ENCODE measurements at regions not wholly inside any gene's neighbourhood (a gene's known extent, or its start where the extent isn't known, plus 50 kb on each side); places are given as distances from the start of the nearest gene placed in this dataset.

GRCh38 chr7:156203923-156204322 is 391.7 kb upstream of the SHH start:
- no peak overlapping the region for H3K4me3 ChIP-seq (replicated peaks in 1 of 3)
- intact Hi-C loops (cut with DNase I) = no loop called here
- no peaks in the 10 kb centered on the region for H3K36me3 ChIP-seq
- H3K27me3 ChIP-seq = no peaks in the 10 kb centered on the region
- H3K9me3 ChIP-seq = no peaks in the 10 kb centered on the region
- WGBS, 2 donors = 89 to 91% methylated on average over 8 to 10 of the region's 10 CpGs
- TF ChIP-seq POLR2A (IDR thresholded peaks at IDR 0.05) (no peak), CTCF (IDR thresholded peaks at IDR 0.05) (no peak)
- DNase-seq = no peak
- H3K4me1 ChIP-seq = no peaks in the 10 kb centered on the region
- no peak overlapping the region for H3K27ac ChIP-seq

GRCh38 chr7:156198277-156198676 is 386.0 kb upstream of the SHH start:
- intact Hi-C loops (cut with DNase I) = no loop called here
- Histone ChIP-seq H3K4me1 (no peaks in the 10 kb centered on the region), H3K9me3 (no peaks in the 10 kb centered on the region), H3K27ac (no peak overlapping the region), H3K36me3 (no peaks in the 10 kb centered on the region), H3K27me3 (no peaks in the 10 kb centered on the region), H3K4me3 (replicated peaks in 1 of 3) (no peak overlapping the region)
- no peak for DNase-seq
- WGBS, 2 donors = 90 to 91% methylated on average over 9 of the region's 9 CpGs
- no peak for TF ChIP-seq CTCF (IDR thresholded peaks at IDR 0.05)
- no peak for TF ChIP-seq POLR2A (IDR thresholded peaks at IDR 0.05)

- H3K4me1 ChIP-seq = no peaks in the 10 kb centered on the region
- H3K27ac ChIP-seq = no peak overlapping the region
- TF ChIP-seq CTCF (IDR thresholded peaks at IDR 0.05) (no peak), POLR2A (IDR thresholded peaks at IDR 0.05) (no peak)
- no peak for DNase-seq
- intact Hi-C loops (cut with DNase I) = no loop called here
- no peaks in the 10 kb centered on the region for H3K36me3 ChIP-seq
- no peaks in the 10 kb centered on the region for H3K9me3 ChIP-seq
- WGBS, 2 donors = 84 to 93% methylated on average over 7 to 13 of the region's 13 CpGs
- H3K27me3 ChIP-seq = no peaks in the 10 kb centered on the region
- H3K4me3 ChIP-seq (replicated peaks in 1 of 3) = no peak overlapping the region
These were observed 384.4 kb upstream of the SHH start for GRCh38 chr7:156196649-156197048.

GRCh38 chr7:156195276-156195675 is 383.0 kb upstream of the SHH start:
- Histone ChIP-seq H3K4me3 (replicated peaks in 1 of 3) (no peak overlapping the region), H3K9me3 (no peaks in the 10 kb centered on the region), H3K36me3 (no peaks in the 10 kb centered on the region), H3K4me1 (no peaks in the 10 kb centered on the region), H3K27ac (no peak overlapping the region), H3K27me3 (no peaks in the 10 kb centered on the region)
- intact Hi-C loops (cut with DNase I) = no loop called here
- no peak for TF ChIP-seq POLR2A (IDR thresholded peaks at IDR 0.05)
- no peak for TF ChIP-seq CTCF (IDR thresholded peaks at IDR 0.05)
- WGBS, 2 donors = 60% methylated on average over 4 of the region's 4 CpGs
- no peak for DNase-seq

GRCh38 chr7:156194813-156195212 is 382.6 kb upstream of the SHH start:
- WGBS, 2 donors = 50 to 68% methylated on average over 4 to 11 of the region's 11 CpGs
- no peaks in the 10 kb centered on the region for H3K4me1 ChIP-seq
- no peaks in the 10 kb centered on the region for H3K9me3 ChIP-seq
- TF ChIP-seq POLR2A (IDR thresholded peaks at IDR 0.05) (no peak), CTCF (IDR thresholded peaks at IDR 0.05) (no peak)
- H3K4me3 ChIP-seq (replicated peaks in 1 of 3) = no peak overlapping the region
- H3K36me3 ChIP-seq = no peaks in the 10 kb centered on the region
- intact Hi-C loops (cut with DNase I) = no loop called here
- DNase-seq = no peak
- no peaks in the 10 kb centered on the region for H3K27me3 ChIP-seq
- no peak overlapping the region for H3K27ac ChIP-seq

Measured in thyroid gland (tissue), 4 donors.